RKO (cell line): ENCODE measurements at regions not wholly inside any gene's neighbourhood (a gene's known extent, or its start where the extent isn't known, plus 50 kb on each side); places are given as distances from the start of the nearest gene placed in this dataset.

ENCODE experiments used
- DNase-seq: peaks from one replicate; pipeline ENCODE4 v3.0.0-alpha.2; 2016; ENCODE audit warnings: low spot score

DNA sequence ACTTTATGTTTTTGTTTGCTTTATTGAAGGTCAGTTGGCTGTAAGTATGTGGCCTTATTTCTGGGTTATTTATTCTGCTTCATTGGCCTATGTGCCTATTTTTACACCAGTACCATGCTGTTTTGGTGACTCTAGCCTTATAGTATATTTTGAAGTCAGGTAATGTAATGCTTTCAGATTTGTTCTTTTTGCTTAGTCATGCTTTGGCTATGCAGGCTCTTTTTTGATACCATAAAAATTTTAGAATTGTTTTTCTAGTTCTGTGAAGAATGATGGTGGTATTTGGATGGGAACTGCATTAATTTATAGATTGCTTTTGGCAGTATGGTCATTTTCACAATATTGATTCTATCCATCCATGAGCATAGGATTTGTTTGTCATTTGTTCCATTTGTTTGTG, 63.5 kb upstream of the TTC14 start:
- DNase-seq = no peak

DNA sequence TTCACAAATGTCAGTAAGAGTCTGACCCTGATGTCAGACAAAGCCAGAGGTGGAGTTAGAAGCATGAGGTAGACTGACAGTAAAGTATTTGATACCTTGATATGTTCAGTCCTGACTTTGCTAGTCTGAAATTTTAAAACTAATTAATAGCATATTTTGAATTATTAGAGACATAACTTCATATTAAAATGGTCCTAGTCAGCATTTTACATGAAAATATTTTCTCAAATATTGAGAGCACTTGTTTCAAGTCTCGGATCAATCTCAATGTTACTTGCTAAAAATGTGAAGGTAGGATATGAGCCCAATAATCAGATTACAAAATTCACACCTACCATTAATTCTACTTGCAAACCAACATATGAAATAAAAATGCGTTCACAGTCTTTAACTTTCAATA, 58.1 kb upstream of the TTC14 start:
- no peak for DNase-seq

DNA sequence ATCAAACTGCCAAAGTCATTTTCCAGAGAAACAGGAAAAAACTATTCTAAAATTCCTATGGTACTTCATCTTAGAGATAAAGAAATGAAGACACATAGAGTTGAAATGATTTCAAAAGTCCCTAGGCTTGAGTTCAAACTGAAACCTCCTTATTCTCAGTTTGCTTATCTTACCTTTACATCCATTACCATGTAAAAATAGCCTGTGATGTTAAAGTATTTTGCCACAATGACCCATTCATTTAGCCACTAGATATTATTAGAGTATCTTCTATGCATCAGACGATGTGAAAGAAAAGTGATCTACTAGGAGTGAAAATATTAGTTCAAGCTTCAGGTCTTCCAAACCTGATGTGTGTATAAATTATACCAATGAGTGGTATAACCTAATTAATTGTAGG, 55.1 kb upstream of the TTC14 start:
- no peak for DNase-seq

DNA sequence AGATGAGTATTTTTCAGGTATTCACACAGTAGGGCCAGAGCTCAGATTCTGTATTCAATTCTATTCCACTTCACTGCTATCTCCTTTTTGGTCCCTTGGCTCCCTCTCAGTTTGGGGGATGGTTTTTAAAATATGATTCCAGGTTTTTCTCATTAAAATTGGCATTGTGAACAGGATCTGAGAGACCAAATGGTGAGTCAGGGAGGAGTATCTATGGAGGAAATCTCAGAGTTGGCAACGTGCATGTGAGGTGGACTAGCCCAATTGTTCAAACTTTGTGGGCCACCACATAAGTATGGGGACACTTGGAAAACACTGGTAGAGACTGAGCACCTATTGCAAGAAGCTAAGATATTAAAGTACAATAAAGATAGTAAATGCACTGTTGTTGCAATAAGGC, 53.9 kb upstream of the TTC14 start:
- no peak for DNase-seq
